Thoracic aorta (tissue), 2 donors: ENCODE measurements at regions not wholly inside any gene's neighbourhood (a gene's known extent, or its start where the extent isn't known, plus 50 kb on each side); places are given as distances from the start of the nearest gene placed in this dataset.

Source experiments
- ATAC-seq: fragments of 150-250 bp; one replicate; pipeline ENCODE4 v1.8.0; 2017; ENCODE audit warnings: low read depth; ENCODE audit not compliant: insufficient number of reproducible peaks, low FRiP score
- DNase-seq: peaks from one replicate; pipeline ENCODE4 v3.0.0-alpha.2; 2020; ENCODE audit warnings: low spot score
- H3K27ac ChIP-seq, 2 donors: fragments of 200-600 bp; sonication (generic); 1 replicate in 1 of 2; 2 replicates in 1 of 2; pipeline ENCODE4 v1.5.1; 2016; ENCODE audit warnings: mild to moderate bottlenecking in 2 of 2, moderate library complexity in 2 of 2
- H3K27me3 ChIP-seq: fragments of 200-600 bp; sonication (generic); replicated peaks from 2 replicates; pipeline ENCODE4 v1.6.0; 2016; ENCODE audit warnings: mild to moderate bottlenecking; ENCODE audit not compliant: insufficient read depth
- H3K36me3 ChIP-seq: fragments of 200-600 bp; sonication (generic); one replicate; pipeline ENCODE4 v1.5.1; 2016
- H3K4me1 ChIP-seq, 2 donors: fragments of 200-600 bp; sonication (generic); 1 replicate in 1 of 2; 2 replicates in 1 of 2; pipeline versions ENCODE4 v1.5.1 to v1.6.0; 2016; ENCODE audit warnings: low read depth in 2 of 2, mild to moderate bottlenecking in 1 of 2; ENCODE audit not compliant: control insufficient read depth in 1 of 2
- H3K4me3 ChIP-seq: fragments of 200-600 bp; sonication (generic); 2 replicates; pipeline ENCODE4 v1.5.1; 2016; ENCODE audit warnings: mild to moderate bottlenecking
- H3K9me3 ChIP-seq: fragments of 200-600 bp; sonication (generic); 2 replicates; pipeline ENCODE4 v1.5.1; 2016
- CTCF ChIP-seq: fragments of 200-600 bp; sonication (generic); IDR thresholded peaks from one replicate; pipeline ENCODE4 v1.5.1; 2019; ENCODE audit warnings: antibody characterized with exemption

- no peak for TF ChIP-seq CTCF
- DNase-seq (no peak), ATAC-seq (no peak)
Observed at GRCh38 chr3:154852515-154852914, 227.6 kb upstream of the MME start.

GRCh38 chr3:154851644-154852043, 228.5 kb upstream of the MME start:
- Histone ChIP-seq H3K36me3 (no peaks in the 10 kb centered on the region), H3K4me1 (no peaks in the 10 kb centered on the region), H3K4me3 (no peak overlapping the region), H3K27ac (no peak overlapping the region), H3K9me3 (no peaks in the 10 kb centered on the region), H3K27me3 (no peaks in the 10 kb centered on the region)
- no peak for TF ChIP-seq CTCF
- DNase-seq (no peak), ATAC-seq (no peak)

More at GRCh38 chr3:154852515-154852914, 227.6 kb upstream of the MME start:
- Histone ChIP-seq H3K4me3 (no peak overlapping the region), H3K9me3 (no peaks in the 10 kb centered on the region), H3K27me3 (no peaks in the 10 kb centered on the region), H3K27ac (no peak overlapping the region), H3K4me1 (no peaks in the 10 kb centered on the region), H3K36me3 (no peaks in the 10 kb centered on the region)

- no peak overlapping the region for H3K27ac ChIP-seq
- DNase-seq (no peak), ATAC-seq (no peak)
- no peak for TF ChIP-seq CTCF
- H3K9me3 ChIP-seq, result no peaks in the 10 kb centered on the region
- no peaks in the 10 kb centered on the region for H3K36me3 ChIP-seq
- H3K4me3 ChIP-seq, result no peak overlapping the region
- H3K4me1 ChIP-seq, result no peaks in the 10 kb centered on the region
- no peaks in the 10 kb centered on the region for H3K27me3 ChIP-seq
Observed at GRCh38 chr3:154850921-154851320, 229.2 kb upstream of the MME start.

- Histone ChIP-seq H3K4me3 (no peak overlapping the region), H3K27me3 (no peaks in the 10 kb centered on the region), H3K9me3 (no peaks in the 10 kb centered on the region), H3K4me1 (no peaks in the 10 kb centered on the region), H3K36me3 (no peaks in the 10 kb centered on the region), H3K27ac (no peak overlapping the region)
- no peak for TF ChIP-seq CTCF
- ATAC-seq, result no peak
- DNase-seq, result no peak
Observed at GRCh38 chr3:154849408-154849807, 230.7 kb upstream of the MME start.

- ATAC-seq, result no peak
- no peak overlapping the region for H3K27ac ChIP-seq
- no peak for TF ChIP-seq CTCF
- H3K9me3 ChIP-seq, result no peaks in the 10 kb centered on the region
- no peak overlapping the region for H3K4me3 ChIP-seq
- DNase-seq, result no peak
- no peaks in the 10 kb centered on the region for H3K36me3 ChIP-seq
- H3K4me1 ChIP-seq, result no peaks in the 10 kb centered on the region
- H3K27me3 ChIP-seq, result no peaks in the 10 kb centered on the region
Observed at GRCh38 chr3:154844863-154845262, 235.3 kb upstream of the MME start.
